Fibroblast of skin of right quadriceps (primary cell): ENCODE measurements at regions not wholly inside any gene's neighbourhood (a gene's known extent, or its start where the extent isn't known, plus 50 kb on each side); places are given as distances from the start of the nearest gene placed in this dataset.
A peak's percentile ranks its signal among the peaks of the same experiment; 100 is the strongest.

Experiments
- DNase-seq: peaks from one replicate; pipeline ENCODE4 v3.0.0-alpha.2; 2013

DNA sequence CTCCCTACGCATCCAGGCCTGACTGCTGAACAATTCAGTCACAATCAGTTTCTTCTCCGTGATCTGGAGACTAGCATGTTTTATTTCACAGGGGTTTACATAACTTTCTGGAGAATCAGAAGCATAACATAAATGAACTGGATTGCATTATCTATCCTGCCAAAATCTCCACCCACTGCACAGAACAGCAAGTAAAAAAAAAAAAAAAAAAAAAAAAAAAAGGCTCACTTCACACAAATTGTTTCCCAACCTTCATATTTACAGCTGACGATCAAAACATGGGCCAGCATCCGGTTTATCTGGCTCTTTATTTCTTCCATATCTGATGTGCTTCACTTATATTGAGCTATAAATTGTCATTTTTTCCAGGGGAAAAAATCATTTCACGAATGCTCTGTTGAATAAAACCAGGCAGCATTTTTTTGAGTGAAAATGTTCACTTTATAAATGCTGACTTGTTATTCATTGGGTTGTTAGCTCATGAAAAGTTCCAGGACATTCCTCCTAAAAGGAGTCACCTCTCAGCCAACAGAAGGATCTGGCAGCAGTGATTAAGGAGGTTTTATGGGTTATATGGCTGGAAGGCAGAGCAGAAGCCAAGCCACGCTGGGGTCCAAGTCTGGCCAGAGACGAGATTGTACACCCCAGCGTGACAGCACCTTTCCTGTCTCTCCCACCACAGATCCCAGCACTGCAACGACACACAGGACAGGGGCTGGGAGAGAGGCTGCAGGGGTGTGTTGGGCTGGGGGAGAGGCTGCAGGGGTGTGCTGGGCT lies 51.2 kb upstream of the GLI2 start:
- DNase-seq = peak; percentile 75

DNA sequence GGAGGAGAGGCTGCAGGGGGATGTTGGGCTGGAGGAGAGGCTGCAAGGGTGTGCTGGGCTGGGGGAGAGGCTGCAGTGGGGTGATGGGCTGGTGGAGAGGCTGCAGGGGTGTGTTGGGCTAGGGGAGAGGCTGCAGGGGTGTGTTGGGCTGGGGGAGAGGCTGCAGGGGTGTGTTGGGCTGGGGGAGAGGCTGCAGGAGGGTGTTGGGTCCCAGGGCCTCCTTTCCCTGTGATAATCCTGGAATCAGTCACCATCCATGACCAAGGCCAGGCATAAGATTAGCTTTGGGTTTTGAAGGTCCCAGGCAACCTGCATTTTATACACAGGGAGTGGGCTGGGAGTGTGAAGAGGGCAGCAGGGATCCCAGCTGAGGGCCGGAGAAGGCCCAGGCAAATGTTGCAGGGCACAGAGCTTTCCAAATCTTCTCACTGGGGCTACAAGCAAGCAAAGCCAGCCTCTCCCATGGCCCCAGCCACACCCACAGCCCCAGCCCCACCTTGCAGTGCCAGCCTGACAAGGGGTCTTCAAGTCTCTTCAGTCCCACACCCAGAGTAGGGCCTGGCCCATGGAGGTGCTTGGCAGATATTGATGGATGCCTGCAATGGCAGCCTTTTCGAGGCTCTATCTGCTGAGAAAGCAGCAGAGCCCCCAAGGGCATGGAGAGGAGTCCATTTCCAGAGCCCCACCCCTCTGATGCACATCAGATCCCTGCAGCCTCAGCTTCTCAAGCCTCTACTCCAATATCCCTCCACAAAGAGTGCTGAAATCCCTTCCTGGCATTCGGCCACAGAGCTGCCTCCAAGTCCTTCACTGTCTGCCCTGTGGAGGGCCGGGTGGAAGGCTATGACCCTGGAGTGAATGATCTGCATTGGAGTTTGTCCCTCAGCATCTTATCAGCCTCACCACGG lies 50.3 kb upstream of the GLI2 start:
- no peak for DNase-seq
